ENCODE measurements at regions not wholly inside any gene's neighbourhood (a gene's known extent, or its start where the extent isn't known, plus 50 kb on each side); places are given as distances from the start of the nearest gene placed in this dataset.

- Histone ChIP-seq H3K36me3 (ENCODE audit: low read depth, low read length) (no peaks in the 10 kb centered on the region), H2AFZ (ENCODE audit: low read length) (no peak overlapping the region), H4K20me1 (ENCODE audit: low read length) (no peaks in the 10 kb centered on the region), H3K4me3 (ENCODE audit: low read length) (no peak overlapping the region), H3F3A (ENCODE audit: low read length, unreplicated experiment) (no peaks in the 10 kb centered on the region), H3K27me3 (ENCODE audit: low read length) (no peaks in the 10 kb centered on the region), H3K79me2 (ENCODE audit: low read length) (no peaks in the 10 kb centered on the region), H3K4me2 (ENCODE audit: low read length) (no peak overlapping the region), H3K27ac (ENCODE audit: low read length) (no peak overlapping the region), H3K4me1 (ENCODE audit: insufficient read depth, low read length) (no peaks in the 10 kb centered on the region), H3K9ac (ENCODE audit: low read length) (no peak overlapping the region), H3K9me2 (replicated peaks; ENCODE audit: low read length) (no peaks in the 10 kb centered on the region), H3K9me3 (ENCODE audit: low read length) (0 out of 2 replicates have a peak, but pooled peaks cover 7% of the 10 kb centered on the region)
- no peak for TF ChIP-seq EZH2 (IDR thresholded peaks at IDR 0.05; ENCODE audit: low read length, unreplicated experiment)
- no peak for TF ChIP-seq EZH2phosphoT487 (IDR thresholded peaks at IDR 0.05; ENCODE audit: borderline replicate concordance, low read length)
- POLR2A ChIA-PET (ENCODE audit: unreplicated experiment) = no interaction called here
- CTCF ChIA-PET = no interaction called here
- DNase-seq = no peak
- BruUV-seq (replicated peaks) = no TSS peak
- ATAC-seq = no peak
- intact Hi-C loops (cut with micrococcal nuclease) = no loop called here
Observed at GRCh38 chr20:39588148-39588757, 626.1 kb downstream of the DHX35 start.

GRCh38 chr20:39581034-39581433 lies 618.9 kb downstream of the DHX35 start:
- Histone ChIP-seq H3K4me3 (ENCODE audit: low read length) (no peak overlapping the region), H3K79me2 (ENCODE audit: low read length) (no peaks in the 10 kb centered on the region), H3K27ac (ENCODE audit: low read length) (no peak overlapping the region), H4K20me1 (ENCODE audit: low read length) (no peaks in the 10 kb centered on the region), H3K9me2 (replicated peaks; ENCODE audit: low read length) (no peaks in the 10 kb centered on the region), H3K4me1 (ENCODE audit: insufficient read depth, low read length) (no peaks in the 10 kb centered on the region), H3K9me3 (ENCODE audit: low read length) (peaks cover 25% of the 10 kb centered on the region; the same call in 1 of the 2 replicates), H3F3A (ENCODE audit: low read length, unreplicated experiment) (no peaks in the 10 kb centered on the region), H2AFZ (ENCODE audit: low read length) (no peak overlapping the region), H3K4me2 (ENCODE audit: low read length) (no peak overlapping the region), H3K27me3 (ENCODE audit: low read length) (no peaks in the 10 kb centered on the region), H3K9ac (ENCODE audit: low read length) (no peak overlapping the region), H3K36me3 (ENCODE audit: low read depth, low read length) (no peaks in the 10 kb centered on the region)
- DNase-seq = no peak
- TF ChIP-seq EZH2 (IDR thresholded peaks at IDR 0.05; ENCODE audit: low read length, unreplicated experiment) (no peak), CTCF (conservative IDR thresholded peaks at IDR 0.05; ENCODE audit: low read depth, low read length) (no peak), EZH2phosphoT487 (IDR thresholded peaks at IDR 0.05; ENCODE audit: borderline replicate concordance, low read length) (no peak)
- ChIA-PET CTCF (no interaction called here), POLR2A (ENCODE audit: unreplicated experiment) (interaction anchor here (0.7 kb wide), 1 partner anchor 17 kb away, joined by 4 read pairs; no protein-coding TSS in a partner anchor)
- intact Hi-C loops (cut with micrococcal nuclease) = no loop called here
- no TSS peak for BruUV-seq (replicated peaks)
- no peak for ATAC-seq

GRCh38 chr20:39576771-39577170 lies 614.6 kb downstream of the DHX35 start:
- BruUV-seq (replicated peaks) = no TSS peak
- no peaks in the 10 kb centered on the region for H3K4me1 ChIP-seq (ENCODE audit: insufficient read depth, low read length)
- no peak overlapping the region for H2AFZ ChIP-seq (ENCODE audit: low read length)
- no peak overlapping the region for H3K27ac ChIP-seq (ENCODE audit: low read length)
- DNase-seq = no peak
- no peak for TF ChIP-seq CTCF (conservative IDR thresholded peaks at IDR 0.05; ENCODE audit: low read depth, low read length)
- TF ChIP-seq EZH2phosphoT487 (IDR thresholded peaks at IDR 0.05; ENCODE audit: borderline replicate concordance, low read length) = no peak
- no peak for TF ChIP-seq EZH2 (IDR thresholded peaks at IDR 0.05; ENCODE audit: low read length, unreplicated experiment)
- intact Hi-C loops (cut with micrococcal nuclease) = no loop called here
- no peak overlapping the region for H3K4me2 ChIP-seq (ENCODE audit: low read length)
- ChIA-PET CTCF (no interaction called here), POLR2A (ENCODE audit: unreplicated experiment) (no interaction called here)
- no peak for ATAC-seq
- H3K9me3 ChIP-seq (ENCODE audit: low read length) = peaks cover 17% of the 10 kb centered on the region; the same call in 1 of the 2 replicates
- no peaks in the 10 kb centered on the region for H3F3A ChIP-seq (ENCODE audit: low read length, unreplicated experiment)
- no peak overlapping the region for H3K9ac ChIP-seq (ENCODE audit: low read length)
- H3K9me2 ChIP-seq (replicated peaks; ENCODE audit: low read length) = no peaks in the 10 kb centered on the region
- H3K36me3 ChIP-seq (ENCODE audit: low read depth, low read length) = no peaks in the 10 kb centered on the region
- H3K4me3 ChIP-seq (ENCODE audit: low read length) = no peak overlapping the region
- no peaks in the 10 kb centered on the region for H4K20me1 ChIP-seq (ENCODE audit: low read length)
- H3K79me2 ChIP-seq (ENCODE audit: low read length) = no peaks in the 10 kb centered on the region
- H3K27me3 ChIP-seq (ENCODE audit: low read length) = no peaks in the 10 kb centered on the region
